ENCODE measurements at regions not wholly inside any gene's neighbourhood (a gene's known extent, or its start where the extent isn't known, plus 50 kb on each side); places are given as distances from the start of the nearest gene placed in this dataset.

GRCh38 chr1:186741640-186742039 lies 61.4 kb upstream of the PTGS2 start:
- no CpG with 5 or more reads among the region's 1 CpG for WGBS, 2 experiments (ENCODE audit: extremely low coverage in 2 of 2, insufficient read length in 1 of 2)
- H3K36me3 ChIP-seq (ENCODE audit: control insufficient read depth, insufficient read depth, low read length), result no peaks in the 10 kb centered on the region
- H3K79me1 ChIP-seq (ENCODE audit: low read depth in 1 of 2, low read length in 2 of 2), result no peaks in the 10 kb centered on the region
- no peak overlapping the region for H3K4ac ChIP-seq (ENCODE audit: low read depth, low read length)
- H3K23ac ChIP-seq (ENCODE audit: low read depth, low read length), result no peak overlapping the region
- no peak overlapping the region for H3K56ac ChIP-seq (ENCODE audit: extremely low read depth, insufficient read depth, low read length)
- H2BK5ac ChIP-seq (ENCODE audit: low read depth, low read length, poor library complexity, severe bottlenecking), result no peak overlapping the region
- dilution Hi-C loops (cut with HindIII; ENCODE audit: low sequenced_read_pairs, unreplicated experiment), result no loop called here
- H3K27ac ChIP-seq (ENCODE audit: insufficient read depth, low read length), result no peak overlapping the region
- H2BK20ac ChIP-seq (ENCODE audit: low read depth, low read length), result no peak overlapping the region
- no peak overlapping the region for H3K4me2 ChIP-seq (ENCODE audit: low read depth, low read length)
- H3K4me1 ChIP-seq (ENCODE audit: control insufficient read depth, insufficient read depth, low read length), result no peaks in the 10 kb centered on the region
- ATAC-seq (ENCODE audit: low read depth) (no peak), DNase-seq (no peak)
- H3K18ac ChIP-seq (ENCODE audit: low read depth, low read length), result no peak overlapping the region
- no peak overlapping the region for H3K4me3 ChIP-seq (ENCODE audit: insufficient read depth, low read depth, low read length)
- no peak overlapping the region for H4K91ac ChIP-seq (ENCODE audit: insufficient read depth, low read depth, low read length)
- intact Hi-C loops (cut with micrococcal nuclease), result no loop called here
- H3K9ac ChIP-seq (ENCODE audit: low read depth, low read length), result no peak overlapping the region
- no peaks in the 10 kb centered on the region for H3K9me3 ChIP-seq (ENCODE audit: control insufficient read depth, insufficient read depth, low read length)
- BruUV-seq (replicated peaks), result no TSS peak
- H2BK15ac ChIP-seq (ENCODE audit: low read depth, low read length), result no peak overlapping the region
- TF ChIP-seq BHLHE40 (IDR thresholded peaks at IDR 0.05; ENCODE audit: low read depth, low read length) (no peak), MXI1 (IDR thresholded peaks at IDR 0.05; ENCODE audit: borderline replicate concordance, low read depth, low read length) (no peak), USF2 (IDR thresholded peaks at IDR 0.05; ENCODE audit: low read depth, low read length) (no peak), NFE2L2 (IDR thresholded peaks at IDR 0.05; ENCODE audit: low read depth, low read length) (no peak), RCOR1 (IDR thresholded peaks at IDR 0.05; ENCODE audit: insufficient replicate concordance, low read length) (no peak), CHD1 (IDR thresholded peaks at IDR 0.05; ENCODE audit: low read depth, low read length) (no peak), RAD21 (IDR thresholded peaks at IDR 0.05; ENCODE audit: low read length) (no peak), FOS (IDR thresholded peaks at IDR 0.05; ENCODE audit: low read depth, low read length) (no peak), SMC3 (IDR thresholded peaks at IDR 0.05; ENCODE audit: low read depth, low read length) (no peak), POLR2A (IDR thresholded peaks at IDR 0.05; ENCODE audit: low read depth, low read length) (no peak), CEBPB (IDR thresholded peaks at IDR 0.05; ENCODE audit: low read depth, low read length) (no peak)
- H3K14ac ChIP-seq (replicated peaks; ENCODE audit: low read depth, low read length), result no peak overlapping the region
- CTCF ChIA-PET, result no interaction called here
- no peak overlapping the region for H4K5ac ChIP-seq (ENCODE audit: low read depth, low read length)
- no peaks in the 10 kb centered on the region for H3K27me3 ChIP-seq (ENCODE audit: control insufficient read depth, insufficient read depth, low read length)
- no peak overlapping the region for H2AFZ ChIP-seq (replicated peaks; ENCODE audit: low read length, poor library complexity)
- no peaks in the 10 kb centered on the region for H3K9me1 ChIP-seq (ENCODE audit: insufficient read depth, low read length)
- H4K8ac ChIP-seq (ENCODE audit: low read depth in 2 of 2, low read length in 2 of 2), result no peak overlapping the region
- in situ Hi-C loops (cut with MboI; ENCODE audit: low sequenced_read_pairs), result no loop called here
- POLR2A ChIA-PET (ENCODE audit: unreplicated experiment), result no interaction called here
- no peak overlapping the region for H2BK120ac ChIP-seq (ENCODE audit: low read depth, low read length)
- H2AK5ac ChIP-seq (ENCODE audit: low read depth, low read length), result no peak overlapping the region
- H4K20me1 ChIP-seq (ENCODE audit: insufficient read depth, low read length), result no peaks in the 10 kb centered on the region
- H2AK9ac ChIP-seq (replicated peaks; ENCODE audit: low read depth, low read length, poor library complexity), result no peak overlapping the region
